Gastrocnemius medialis (tissue), 4 donors: ENCODE measurements at regions not wholly inside any gene's neighbourhood (a gene's known extent, or its start where the extent isn't known, plus 50 kb on each side); places are given as distances from the start of the nearest gene placed in this dataset.

Experiments used
- POLR2A ChIP-seq, 2 donors: fragments of 450-650 bp; IDR thresholded peaks; one replicate each; pipeline ENCODE4 v1.6.1; 2017; ENCODE audit warnings: antibody characterized with exemption in 2 of 2, mild to moderate bottlenecking in 2 of 2, moderate library complexity in 2 of 2
- TF ChIP-seq, protein P1 (sequence below), 5 experiments: fragments of 450-650 bp in 3 of 5; fragments of 200-600 bp in 2 of 5; sonication (generic) in 2 of 5; IDR thresholded peaks in 4 of 5; conservative IDR thresholded peaks in 1 of 5; 1 replicate in 4 of 5; 2 replicates in 1 of 5; pipeline ENCODE4 v1.5.1; 2016 to 2019; ENCODE audit warnings: antibody characterized with exemption in 5 of 5, mild to moderate bottlenecking in 3 of 5, moderate library complexity in 3 of 5

DNA sequence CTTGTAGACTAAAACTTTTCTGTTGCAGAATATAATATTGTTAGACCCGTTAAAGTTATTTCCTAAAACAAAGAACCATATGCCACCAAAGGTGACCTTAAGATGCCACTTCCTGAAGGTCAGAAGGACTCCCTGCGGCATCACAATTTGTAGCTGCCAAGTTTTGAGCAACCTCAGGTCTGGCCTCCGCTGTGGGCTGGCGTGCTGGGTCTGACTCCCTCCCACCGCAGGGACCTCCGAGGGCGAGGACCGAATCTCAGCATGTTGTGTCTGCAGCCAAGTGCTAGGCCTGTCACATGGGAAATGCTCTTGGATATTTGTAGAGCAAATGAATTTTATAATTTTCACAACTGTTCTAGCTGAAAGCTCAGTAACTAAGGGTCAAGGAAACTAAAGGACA, 285.9 kb downstream of the NDUFA10 start:
- TF ChIP-seq, protein P1, sequence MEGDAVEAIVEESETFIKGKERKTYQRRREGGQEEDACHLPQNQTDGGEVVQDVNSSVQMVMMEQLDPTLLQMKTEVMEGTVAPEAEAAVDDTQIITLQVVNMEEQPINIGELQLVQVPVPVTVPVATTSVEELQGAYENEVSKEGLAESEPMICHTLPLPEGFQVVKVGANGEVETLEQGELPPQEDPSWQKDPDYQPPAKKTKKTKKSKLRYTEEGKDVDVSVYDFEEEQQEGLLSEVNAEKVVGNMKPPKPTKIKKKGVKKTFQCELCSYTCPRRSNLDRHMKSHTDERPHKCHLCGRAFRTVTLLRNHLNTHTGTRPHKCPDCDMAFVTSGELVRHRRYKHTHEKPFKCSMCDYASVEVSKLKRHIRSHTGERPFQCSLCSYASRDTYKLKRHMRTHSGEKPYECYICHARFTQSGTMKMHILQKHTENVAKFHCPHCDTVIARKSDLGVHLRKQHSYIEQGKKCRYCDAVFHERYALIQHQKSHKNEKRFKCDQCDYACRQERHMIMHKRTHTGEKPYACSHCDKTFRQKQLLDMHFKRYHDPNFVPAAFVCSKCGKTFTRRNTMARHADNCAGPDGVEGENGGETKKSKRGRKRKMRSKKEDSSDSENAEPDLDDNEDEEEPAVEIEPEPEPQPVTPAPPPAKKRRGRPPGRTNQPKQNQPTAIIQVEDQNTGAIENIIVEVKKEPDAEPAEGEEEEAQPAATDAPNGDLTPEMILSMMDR (IDR thresholded peaks at IDR 0.05 in 4 of 5, conservative IDR thresholded peaks at IDR 0.05 in 1 of 5), result no peak
- no peak for TF ChIP-seq POLR2A (IDR thresholded peaks at IDR 0.05)
